GM18520 (cell line): ENCODE measurements at regions not wholly inside any gene's neighbourhood (a gene's known extent, or its start where the extent isn't known, plus 50 kb on each side); places are given as distances from the start of the nearest gene placed in this dataset.

Source experiments
- ATAC-seq: cut with Tn5 transposase; IDR thresholded peaks from one replicate; pipeline ENCODE4 v1.9.1; 2021; ENCODE audit not compliant: unreplicated experiment

GRCh38 chr4:54542540-54543041 lies 115.2 kb upstream of the KIT start:
- no peak for ATAC-seq

- ATAC-seq: no peak
Observed at GRCh38 chr4:54543088-54543795, 114.5 kb upstream of the KIT start.

- ATAC-seq: no peak
Observed at GRCh38 chr4:54545663-54546424, 111.9 kb upstream of the KIT start.

GRCh38 chr4:54547299-54548097 lies 110.3 kb upstream of the KIT start:
- peak; percentile 70 for ATAC-seq

GRCh38 chr4:54548098-54548620 lies 109.6 kb upstream of the KIT start:
- ATAC-seq: peak; percentile 27

GRCh38 chr4:54548831-54549460 lies 108.8 kb upstream of the KIT start:
- ATAC-seq: no peak

- no peak for ATAC-seq
Observed at GRCh38 chr4:54550395-54551171, 107.2 kb upstream of the KIT start.

- ATAC-seq: no peak
Observed at GRCh38 chr4:54553001-54553400, 104.8 kb upstream of the KIT start.

GRCh38 chr4:54554339-54554990 lies 103.3 kb upstream of the KIT start:
- no peak for ATAC-seq

- no peak for ATAC-seq
Observed at GRCh38 chr4:54556051-54556450, 101.7 kb upstream of the KIT start.

GRCh38 chr4:54556587-54556986 lies 101.2 kb upstream of the KIT start:
- no peak for ATAC-seq

GRCh38 chr4:54558889-54559677 lies 98.7 kb upstream of the KIT start:
- no peak for ATAC-seq

- no peak for ATAC-seq
Observed at GRCh38 chr4:54560513-54560912, 97.2 kb upstream of the KIT start.

GRCh38 chr4:54561940-54562339 lies 95.8 kb upstream of the KIT start:
- ATAC-seq: no peak

- ATAC-seq: peak; percentile 79
Observed at GRCh38 chr4:54566608-54567007, 91.1 kb upstream of the KIT start.

- ATAC-seq: no peak
Observed at GRCh38 chr4:54567327-54567726, 90.4 kb upstream of the KIT start.

- ATAC-seq: no peak
Observed at GRCh38 chr4:54568184-54568583, 89.6 kb upstream of the KIT start.

GRCh38 chr4:54570822-54571221 lies 86.9 kb upstream of the KIT start:
- no peak for ATAC-seq
